Right cardiac atrium (tissue), 5 donors: ENCODE measurements at regions not wholly inside any gene's neighbourhood (a gene's known extent, or its start where the extent isn't known, plus 50 kb on each side); places are given as distances from the start of the nearest gene placed in this dataset.

Experiments used
- ATAC-seq, 2 donors: fragments of 200-7000 bp; cut with Tn5 transposase; one replicate each; pipeline versions ENCODE4 v1.8.0 to v1.9.1; 2020; ENCODE audit warnings: moderate library complexity in 2 of 2, mild to moderate bottlenecking in 1 of 2
- DNase-seq, 3 donors: peaks; one replicate each; pipeline ENCODE4 v3.0.0-alpha.2; 2020
- H3K27ac ChIP-seq: one replicate; pipeline ENCODE4 v1.5.1; 2013; ENCODE audit warnings: mild to moderate bottlenecking, low read length, control low read depth, moderate library complexity
- H3K27me3 ChIP-seq: one replicate; pipeline ENCODE4 v1.6.1; 2013; ENCODE audit not compliant: control insufficient read depth, insufficient read depth
- H3K4me1 ChIP-seq: one replicate; pipeline ENCODE4 v1.6.1; 2013; ENCODE audit warnings: low read length; ENCODE audit not compliant: control insufficient read depth, insufficient read depth
- H3K4me3 ChIP-seq: one replicate; pipeline ENCODE4 v1.5.1; 2013; ENCODE audit warnings: low read length, control low read depth
- H3K9me3 ChIP-seq: one replicate; pipeline ENCODE4 v1.6.1; 2013; ENCODE audit warnings: low read length; ENCODE audit not compliant: control insufficient read depth
- WGBS: extraction: QIAGEN DNeasy Blood & Tissue Kit; methylation state at CpG from one replicate; pipeline ENCODE4 v1.1.7; 2013; 5-methylcytosine and 5-hydroxymethylcytosine counted together
- intact Hi-C, 4 donors: fragments of 100-400 bp; cut with DNase I; formaldehyde crosslinking; loops; one replicate each; pipeline versions ENCODE4 v1.11.0 to v1.14.0; 2022 to 2023
- donor health status: healthy with polysubstance abuse.
- donor health status: DM: no; HTN: yes; CAD: no.
- donor health status: DM: no; HTN: no; CAD: no.
- donor health status: DM: no; HTN: yes; CAD: no; lungs with severe emphysema.
- donor health status: DM: yes; HTN: yes; CAD: no.

GRCh38 chr10:43931308-43931930 is 282.7 kb upstream of the ZNF32 start:
- H3K27ac ChIP-seq: no peak overlapping the region
- no peaks in the 10 kb centered on the region for H3K27me3 ChIP-seq
- DNase-seq (no peak), ATAC-seq (no peak)
- no peak overlapping the region for H3K4me3 ChIP-seq
- 94% methylated on average over 4 of the region's 4 CpGs for WGBS
- intact Hi-C loops: no loop called here
- H3K4me1 ChIP-seq: no peaks in the 10 kb centered on the region
- H3K9me3 ChIP-seq: no peaks in the 10 kb centered on the region

GRCh38 chr10:43930777-43931176 is 282.1 kb upstream of the ZNF32 start:
- no peaks in the 10 kb centered on the region for H3K4me1 ChIP-seq
- no peaks in the 10 kb centered on the region for H3K9me3 ChIP-seq
- 94% methylated on average over 5 of the region's 5 CpGs for WGBS
- intact Hi-C loops: no loop called here
- no peak overlapping the region for H3K4me3 ChIP-seq
- no peaks in the 10 kb centered on the region for H3K27me3 ChIP-seq
- no peak for ATAC-seq
- H3K27ac ChIP-seq: no peak overlapping the region
- DNase-seq: no peak

- DNase-seq (no peak), ATAC-seq (no peak)
- Histone ChIP-seq H3K9me3 (no peaks in the 10 kb centered on the region), H3K4me1 (no peaks in the 10 kb centered on the region), H3K4me3 (no peak overlapping the region), H3K27me3 (no peaks in the 10 kb centered on the region), H3K27ac (no peak overlapping the region)
- 94% methylated on average over 3 of the region's 3 CpGs for WGBS
- intact Hi-C loops: no loop called here
Observed at GRCh38 chr10:43930243-43930642, 281.6 kb upstream of the ZNF32 start.

GRCh38 chr10:43929122-43929521 is 280.4 kb upstream of the ZNF32 start:
- ATAC-seq (no peak), DNase-seq (no peak)
- no peak overlapping the region for H3K4me3 ChIP-seq
- intact Hi-C loops: no loop called here
- no peak overlapping the region for H3K27ac ChIP-seq
- WGBS: 85% methylated on average over 6 of the region's 6 CpGs
- no peaks in the 10 kb centered on the region for H3K27me3 ChIP-seq
- no peaks in the 10 kb centered on the region for H3K9me3 ChIP-seq
- H3K4me1 ChIP-seq: no peaks in the 10 kb centered on the region

GRCh38 chr10:43928425-43928968 is 279.8 kb upstream of the ZNF32 start:
- ATAC-seq (peak; percentile 58), DNase-seq (no peak)
- WGBS: 57% methylated on average over 7 of the region's 7 CpGs
- Histone ChIP-seq H3K27ac (no peak overlapping the region), H3K27me3 (no peaks in the 10 kb centered on the region), H3K4me1 (no peaks in the 10 kb centered on the region), H3K4me3 (no peak overlapping the region), H3K9me3 (no peaks in the 10 kb centered on the region)
- intact Hi-C loops: no loop called here

GRCh38 chr10:43926875-43927406 is 278.3 kb upstream of the ZNF32 start:
- WGBS: 79% methylated on average over 7 of the region's 7 CpGs
- H3K4me3 ChIP-seq: no peak overlapping the region
- H3K27me3 ChIP-seq: no peaks in the 10 kb centered on the region
- no peaks in the 10 kb centered on the region for H3K9me3 ChIP-seq
- peaks cover 3% of the 10 kb centered on the region for H3K4me1 ChIP-seq
- intact Hi-C loops: no loop called here
- DNase-seq: no peak
- H3K27ac ChIP-seq: no peak overlapping the region
- ATAC-seq: no peak

GRCh38 chr10:43926371-43926770 is 277.7 kb upstream of the ZNF32 start:
- Histone ChIP-seq H3K9me3 (no peaks in the 10 kb centered on the region), H3K27me3 (no peaks in the 10 kb centered on the region), H3K4me3 (no peak overlapping the region), H3K4me1 (peaks cover 3% of the 10 kb centered on the region), H3K27ac (no peak overlapping the region)
- intact Hi-C loops: no loop called here
- DNase-seq (no peak), ATAC-seq (no peak)
- WGBS: 97% methylated on average over 5 of the region's 5 CpGs

- ATAC-seq (no peak), DNase-seq (no peak)
- no peaks in the 10 kb centered on the region for H3K27me3 ChIP-seq
- peaks cover 3% of the 10 kb centered on the region for H3K4me1 ChIP-seq
- WGBS: 96% methylated on average over 7 of the region's 7 CpGs
- no peaks in the 10 kb centered on the region for H3K9me3 ChIP-seq
- intact Hi-C loops: no loop called here
- H3K27ac ChIP-seq: no peak overlapping the region
- no peak overlapping the region for H3K4me3 ChIP-seq
Observed at GRCh38 chr10:43925793-43926192, 277.1 kb upstream of the ZNF32 start.

GRCh38 chr10:43923328-43923727 is 274.6 kb upstream of the ZNF32 start:
- Histone ChIP-seq H3K9me3 (no peaks in the 10 kb centered on the region), H3K27me3 (no peaks in the 10 kb centered on the region), H3K27ac (no peak overlapping the region), H3K4me1 (peaks cover 3% of the 10 kb centered on the region), H3K4me3 (no peak overlapping the region)
- intact Hi-C loops: no loop called here
- DNase-seq (no peak), ATAC-seq (no peak)
- WGBS: 42% methylated on average over 2 of the region's 2 CpGs

GRCh38 chr10:43922335-43923280 is 273.9 kb upstream of the ZNF32 start:
- ATAC-seq: peak; percentile 16 to 19
- H3K27me3 ChIP-seq: no peaks in the 10 kb centered on the region
- H3K4me1 ChIP-seq: peaks cover 3% of the 10 kb centered on the region
- no peak overlapping the region for H3K27ac ChIP-seq
- intact Hi-C loops: no loop called here
- H3K4me3 ChIP-seq: no peak overlapping the region
- no peaks in the 10 kb centered on the region for H3K9me3 ChIP-seq
- WGBS: 74% methylated on average over 9 of the region's 9 CpGs
- no peak for DNase-seq

- H3K27me3 ChIP-seq: no peaks in the 10 kb centered on the region
- H3K4me1 ChIP-seq: peaks cover 3% of the 10 kb centered on the region
- no peak for ATAC-seq
- H3K9me3 ChIP-seq: no peaks in the 10 kb centered on the region
- H3K4me3 ChIP-seq: no peak overlapping the region
- no peak overlapping the region for H3K27ac ChIP-seq
- intact Hi-C loops: no loop called here
- no peak for DNase-seq
- WGBS: 92% methylated on average over 9 of the region's 9 CpGs
Observed at GRCh38 chr10:43921881-43922280, 273.2 kb upstream of the ZNF32 start.
